SU-DHL-6 (cell line): ENCODE measurements at regions not wholly inside any gene's neighbourhood (a gene's known extent, or its start where the extent isn't known, plus 50 kb on each side); places are given as distances from the start of the nearest gene placed in this dataset.
"Not testable (repeated sequence)": the region's sequence is repeated elsewhere in the genome, so short reads cannot be mapped to it uniquely, and the experiment has no call there.

Experiments
- EZH2phosphoT487 ChIP-seq: fragments of 200-600 bp; sonication (generic), shearing (Covaris generic); conservative IDR thresholded peaks from 2 replicates; pipeline ENCODE4 v1.6.1; 2018; ENCODE audit warnings: mild to moderate bottlenecking, antibody characterized with exemption, low read length, moderate library complexity, mixed read lengths
- TF ChIP-seq, protein P1 (sequence below): fragments of 200-600 bp; sonication (generic); IDR thresholded peaks from one replicate; pipeline ENCODE4 v1.5.1; 2017; ENCODE audit warnings: antibody characterized with exemption, mild to moderate bottlenecking, low read length, moderate library complexity; ENCODE audit not compliant: insufficient read depth, poor library complexity, severe bottlenecking

DNA sequence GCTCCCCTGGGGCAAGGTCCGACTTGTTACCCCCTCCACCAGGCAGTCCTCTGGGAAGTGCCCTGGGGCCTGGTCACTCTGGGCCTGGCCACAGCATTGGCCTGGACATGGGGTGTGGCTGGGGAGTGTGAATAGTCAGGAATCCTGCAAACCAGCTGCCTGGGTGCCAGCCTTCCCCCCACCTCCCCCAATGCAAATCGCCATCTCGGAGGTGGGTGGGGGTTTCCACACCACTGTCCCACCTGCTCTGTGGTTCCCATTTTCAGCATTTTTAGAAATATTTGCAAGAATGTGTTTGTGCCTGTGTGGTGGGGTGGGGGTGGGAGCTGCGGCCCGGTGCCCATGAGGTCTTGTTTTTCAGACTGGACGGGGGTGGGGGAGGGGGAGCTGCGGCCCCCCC is 159.7 kb downstream of the TMEM121 start:
- TF ChIP-seq, protein P1, sequence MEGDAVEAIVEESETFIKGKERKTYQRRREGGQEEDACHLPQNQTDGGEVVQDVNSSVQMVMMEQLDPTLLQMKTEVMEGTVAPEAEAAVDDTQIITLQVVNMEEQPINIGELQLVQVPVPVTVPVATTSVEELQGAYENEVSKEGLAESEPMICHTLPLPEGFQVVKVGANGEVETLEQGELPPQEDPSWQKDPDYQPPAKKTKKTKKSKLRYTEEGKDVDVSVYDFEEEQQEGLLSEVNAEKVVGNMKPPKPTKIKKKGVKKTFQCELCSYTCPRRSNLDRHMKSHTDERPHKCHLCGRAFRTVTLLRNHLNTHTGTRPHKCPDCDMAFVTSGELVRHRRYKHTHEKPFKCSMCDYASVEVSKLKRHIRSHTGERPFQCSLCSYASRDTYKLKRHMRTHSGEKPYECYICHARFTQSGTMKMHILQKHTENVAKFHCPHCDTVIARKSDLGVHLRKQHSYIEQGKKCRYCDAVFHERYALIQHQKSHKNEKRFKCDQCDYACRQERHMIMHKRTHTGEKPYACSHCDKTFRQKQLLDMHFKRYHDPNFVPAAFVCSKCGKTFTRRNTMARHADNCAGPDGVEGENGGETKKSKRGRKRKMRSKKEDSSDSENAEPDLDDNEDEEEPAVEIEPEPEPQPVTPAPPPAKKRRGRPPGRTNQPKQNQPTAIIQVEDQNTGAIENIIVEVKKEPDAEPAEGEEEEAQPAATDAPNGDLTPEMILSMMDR, result not testable (repeated sequence)
- TF ChIP-seq EZH2phosphoT487, result not testable (repeated sequence)
